ENCODE measurements at regions not wholly inside any gene's neighbourhood (a gene's known extent, or its start where the extent isn't known, plus 50 kb on each side); places are given as distances from the start of the nearest gene placed in this dataset.
A peak's percentile ranks its signal among the peaks of the same experiment; 100 is the strongest.

DNA sequence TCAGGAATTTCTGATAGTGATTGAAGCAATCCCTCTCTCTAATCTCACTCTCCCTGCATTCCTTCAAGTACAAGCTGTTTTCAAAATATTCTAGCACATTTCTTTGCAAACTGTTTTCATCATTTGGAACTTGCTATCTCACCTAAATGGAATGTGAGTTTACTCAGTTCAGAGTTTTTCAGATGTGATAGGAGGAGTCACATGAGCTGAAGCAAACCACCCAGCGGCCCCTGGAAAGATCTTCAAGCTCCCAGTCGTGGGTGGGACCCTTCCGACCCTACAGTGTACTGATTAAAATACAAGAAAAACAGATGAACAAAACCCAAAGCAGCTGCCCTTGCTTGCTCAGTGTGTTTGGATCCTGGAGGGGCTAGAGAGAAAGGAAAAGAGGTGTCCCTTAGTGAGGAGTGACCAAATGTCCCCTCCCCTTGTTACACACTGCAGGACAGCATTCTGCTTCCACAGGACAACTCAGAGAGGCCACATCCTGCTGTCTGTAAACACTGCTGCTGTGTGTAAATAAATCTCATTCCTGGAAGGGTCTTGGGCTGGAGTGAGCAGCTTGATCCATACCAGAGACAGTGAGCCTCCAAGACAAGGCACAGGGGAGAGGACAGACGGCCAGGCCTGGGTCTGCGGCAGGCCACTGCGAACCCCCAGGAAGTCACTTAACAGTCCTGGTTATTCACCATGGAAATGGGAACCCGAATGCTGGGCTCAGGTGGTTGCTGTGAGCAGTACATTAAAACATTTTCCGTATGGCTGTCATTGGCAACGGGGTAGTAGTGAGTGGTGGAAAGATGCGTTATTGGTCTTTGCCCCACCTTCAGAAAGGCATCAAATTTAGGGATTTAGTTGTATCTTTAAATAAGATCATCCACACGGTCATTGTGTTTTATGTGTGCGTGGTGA is 229.2 kb downstream of the RHOU start:
- 76% methylated on average over 8 of the region's 12 CpGs for WGBS (ENCODE audit: insufficient coverage, low coverage, low lambda C conversion rate, missing lambda C conversion rate)
- no peaks in the 10 kb centered on the region for H3K4me1 ChIP-seq
- no peaks in the 10 kb centered on the region for H3K9me3 ChIP-seq
- intact Hi-C loops (cut with DNase I), result no loop called here
- TF ChIP-seq POLR2A (IDR thresholded peaks at IDR 0.05), result no peak
- TF ChIP-seq, protein P1, sequence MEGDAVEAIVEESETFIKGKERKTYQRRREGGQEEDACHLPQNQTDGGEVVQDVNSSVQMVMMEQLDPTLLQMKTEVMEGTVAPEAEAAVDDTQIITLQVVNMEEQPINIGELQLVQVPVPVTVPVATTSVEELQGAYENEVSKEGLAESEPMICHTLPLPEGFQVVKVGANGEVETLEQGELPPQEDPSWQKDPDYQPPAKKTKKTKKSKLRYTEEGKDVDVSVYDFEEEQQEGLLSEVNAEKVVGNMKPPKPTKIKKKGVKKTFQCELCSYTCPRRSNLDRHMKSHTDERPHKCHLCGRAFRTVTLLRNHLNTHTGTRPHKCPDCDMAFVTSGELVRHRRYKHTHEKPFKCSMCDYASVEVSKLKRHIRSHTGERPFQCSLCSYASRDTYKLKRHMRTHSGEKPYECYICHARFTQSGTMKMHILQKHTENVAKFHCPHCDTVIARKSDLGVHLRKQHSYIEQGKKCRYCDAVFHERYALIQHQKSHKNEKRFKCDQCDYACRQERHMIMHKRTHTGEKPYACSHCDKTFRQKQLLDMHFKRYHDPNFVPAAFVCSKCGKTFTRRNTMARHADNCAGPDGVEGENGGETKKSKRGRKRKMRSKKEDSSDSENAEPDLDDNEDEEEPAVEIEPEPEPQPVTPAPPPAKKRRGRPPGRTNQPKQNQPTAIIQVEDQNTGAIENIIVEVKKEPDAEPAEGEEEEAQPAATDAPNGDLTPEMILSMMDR (IDR thresholded peaks at IDR 0.05), result no peak
- DNase-seq, result no peak
- ATAC-seq, result peak; percentile 13 to 68 (median 42)
- H3K27me3 ChIP-seq, result no peaks in the 10 kb centered on the region
- H3K27ac ChIP-seq, result no peak overlapping the region
- no peak overlapping the region for H3K4me3 ChIP-seq
- no peaks in the 10 kb centered on the region for H3K36me3 ChIP-seq

- H3K9me3 ChIP-seq, result no peaks in the 10 kb centered on the region
- no peaks in the 10 kb centered on the region for H3K27me3 ChIP-seq
- ATAC-seq, result no peak
- no peaks in the 10 kb centered on the region for H3K4me1 ChIP-seq
- TF ChIP-seq, protein P1 (IDR thresholded peaks at IDR 0.05), result no peak
- TF ChIP-seq POLR2A (IDR thresholded peaks at IDR 0.05), result no peak
- H3K36me3 ChIP-seq, result no peaks in the 10 kb centered on the region
- WGBS (ENCODE audit: insufficient coverage, low coverage, low lambda C conversion rate, missing lambda C conversion rate), result 90% methylated on average over 15 of the region's 15 CpGs
- H3K4me3 ChIP-seq, result no peak overlapping the region
- DNase-seq, result no peak
- intact Hi-C loops (cut with DNase I), result no loop called here
- H3K27ac ChIP-seq, result no peak overlapping the region
Observed at GRCh38 chr1:228968891-228969606, 233.8 kb downstream of the RHOU start.

- Histone ChIP-seq H3K27ac (no peak overlapping the region), H3K9me3 (no peaks in the 10 kb centered on the region), H3K36me3 (no peaks in the 10 kb centered on the region), H3K4me3 (no peak overlapping the region), H3K27me3 (no peaks in the 10 kb centered on the region), H3K4me1 (no peaks in the 10 kb centered on the region)
- ATAC-seq (no peak), DNase-seq (no peak)
- intact Hi-C loops (cut with DNase I), result no loop called here
- 95% methylated on average over 8 of the region's 11 CpGs for WGBS (ENCODE audit: insufficient coverage, low coverage, low lambda C conversion rate, missing lambda C conversion rate)
- no peak for TF ChIP-seq POLR2A (IDR thresholded peaks at IDR 0.05)
- TF ChIP-seq, protein P1 (IDR thresholded peaks at IDR 0.05), result no peak
Observed at GRCh38 chr1:228969953-228970800, 234.9 kb downstream of the RHOU start.

DNA sequence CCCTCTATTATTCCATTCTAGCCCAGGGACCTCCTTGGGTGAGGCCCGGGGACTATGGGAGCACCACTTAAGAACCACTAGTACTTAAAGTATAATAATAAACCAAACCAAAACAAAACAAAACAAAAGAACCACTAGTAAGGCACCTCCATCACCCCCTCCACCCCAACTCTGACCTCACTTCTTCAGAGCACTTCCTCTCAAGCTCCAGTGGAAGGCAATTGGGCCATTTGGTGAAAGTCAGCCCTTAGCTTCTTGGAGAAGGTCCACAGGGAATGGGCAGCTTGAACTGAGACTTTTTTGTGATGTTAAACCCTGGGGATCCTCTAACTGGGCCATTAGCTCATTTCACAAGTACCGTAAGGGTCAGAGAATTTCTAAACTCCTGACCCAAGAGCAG is 237.3 kb downstream of the RHOU start:
- Histone ChIP-seq H3K27ac (no peak overlapping the region), H3K4me1 (no peaks in the 10 kb centered on the region), H3K4me3 (no peak overlapping the region), H3K36me3 (no peaks in the 10 kb centered on the region), H3K9me3 (no peaks in the 10 kb centered on the region), H3K27me3 (no peaks in the 10 kb centered on the region)
- DNase-seq (no peak), ATAC-seq (no peak)
- WGBS (ENCODE audit: insufficient coverage, low coverage, low lambda C conversion rate, missing lambda C conversion rate), result 100% methylated on average over 1 of the region's 2 CpGs
- intact Hi-C loops (cut with DNase I), result no loop called here
- no peak for TF ChIP-seq POLR2A (IDR thresholded peaks at IDR 0.05)
- TF ChIP-seq, protein P1 (IDR thresholded peaks at IDR 0.05), result no peak

All from right lobe of liver (tissue), 6 donors.